HG03139 (cell line): ENCODE measurements at regions not wholly inside any gene's neighbourhood (a gene's known extent, or its start where the extent isn't known, plus 50 kb on each side); places are given as distances from the start of the nearest gene placed in this dataset.
"Not testable (repeated sequence)": the region's sequence is repeated elsewhere in the genome, so short reads cannot be mapped to it uniquely, and the experiment has no call there.

Experiments used
- ATAC-seq: cut with Tn5 transposase; IDR thresholded peaks from one replicate; pipeline ENCODE4 v1.9.1; 2021; ENCODE audit not compliant: unreplicated experiment

DNA sequence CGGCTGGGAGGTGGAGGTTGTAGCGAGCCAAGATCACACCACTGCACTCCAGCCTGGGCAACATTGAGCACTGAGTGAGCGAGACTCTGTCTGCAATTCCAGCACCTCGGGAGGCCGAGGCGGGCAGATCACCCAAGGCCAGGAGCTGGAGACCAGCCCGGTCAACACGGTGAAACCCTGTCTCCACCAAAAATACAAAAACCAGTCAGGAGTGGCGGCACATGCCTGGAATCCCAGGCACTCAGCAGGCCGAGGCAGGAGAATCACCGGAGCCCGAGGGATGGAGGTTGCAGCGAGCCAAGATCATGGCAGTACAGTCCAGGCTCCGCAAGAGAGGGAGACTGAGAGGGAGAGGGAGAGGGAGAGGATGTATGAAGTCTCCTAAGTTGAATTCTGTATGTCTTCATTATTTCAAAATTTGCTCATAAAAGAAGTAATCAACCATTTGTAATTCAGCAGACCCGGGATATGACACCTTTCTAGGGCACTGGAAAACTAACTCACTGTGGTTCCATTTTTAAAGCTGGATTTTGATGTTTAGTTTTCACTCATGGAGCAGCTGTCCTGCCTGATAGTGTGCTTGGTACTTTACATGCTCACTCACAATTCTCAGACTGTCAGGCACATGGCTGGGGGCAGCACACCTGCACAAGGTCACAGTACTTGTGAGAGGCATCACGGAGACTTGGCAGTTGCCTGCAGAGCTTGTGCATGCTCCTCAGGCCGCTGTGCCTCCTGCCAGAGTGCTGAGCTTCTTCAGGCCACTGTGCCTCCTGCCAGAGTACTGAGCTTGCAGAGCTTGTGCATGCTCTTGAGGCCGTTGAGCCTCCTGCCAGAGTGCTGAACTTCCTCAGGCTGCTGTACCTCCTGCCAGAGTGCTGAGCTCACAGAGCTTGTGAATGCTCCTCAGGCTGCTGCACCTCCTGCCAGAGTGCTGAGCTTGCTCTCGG, 106.2 kb downstream of the ERMARD start:
- no peak for ATAC-seq

DNA sequence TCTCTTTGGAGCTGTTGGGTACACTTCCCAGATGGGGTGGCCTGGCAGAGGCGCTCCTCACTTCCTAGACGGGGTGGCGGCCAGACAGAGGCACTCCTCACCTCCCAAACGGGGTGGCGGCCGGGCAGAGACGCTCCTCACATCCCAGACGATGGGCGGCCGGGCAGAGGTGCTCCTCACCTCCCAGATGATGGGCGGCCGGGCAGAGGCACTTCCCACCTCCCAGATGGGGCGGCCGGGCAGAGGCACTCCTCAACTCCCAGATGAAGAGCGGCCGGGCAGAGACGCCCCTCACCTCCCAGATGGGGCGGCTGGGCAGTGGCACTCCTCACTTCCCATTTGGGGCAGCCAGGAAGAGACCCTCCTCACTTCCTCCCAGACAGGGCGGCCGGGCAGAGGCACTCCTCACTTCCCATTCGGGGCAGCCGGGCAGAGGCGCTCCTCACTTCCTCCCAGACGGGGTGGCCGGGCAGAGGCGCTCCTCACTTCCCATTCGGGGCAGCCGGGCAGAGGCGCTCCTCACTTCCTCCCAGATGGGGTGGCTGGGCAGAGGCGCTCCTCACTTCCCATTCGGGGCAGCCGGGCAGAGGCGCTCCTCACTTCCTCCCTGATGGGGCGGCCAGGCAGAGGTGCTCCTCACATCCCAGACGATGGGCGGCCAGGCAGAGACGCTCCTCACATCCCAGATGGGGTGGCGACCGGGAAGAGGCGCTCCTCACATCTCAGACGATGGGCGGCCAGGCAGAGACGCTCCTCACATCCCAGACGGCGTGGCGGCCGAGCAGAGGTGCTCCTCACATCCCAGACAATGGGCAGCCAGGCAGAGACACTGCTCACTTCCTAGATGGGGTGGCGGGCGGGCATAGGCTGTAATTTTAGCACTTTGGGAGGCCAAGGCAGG, 105.3 kb downstream of the ERMARD start:
- ATAC-seq = not testable (repeated sequence)

DNA sequence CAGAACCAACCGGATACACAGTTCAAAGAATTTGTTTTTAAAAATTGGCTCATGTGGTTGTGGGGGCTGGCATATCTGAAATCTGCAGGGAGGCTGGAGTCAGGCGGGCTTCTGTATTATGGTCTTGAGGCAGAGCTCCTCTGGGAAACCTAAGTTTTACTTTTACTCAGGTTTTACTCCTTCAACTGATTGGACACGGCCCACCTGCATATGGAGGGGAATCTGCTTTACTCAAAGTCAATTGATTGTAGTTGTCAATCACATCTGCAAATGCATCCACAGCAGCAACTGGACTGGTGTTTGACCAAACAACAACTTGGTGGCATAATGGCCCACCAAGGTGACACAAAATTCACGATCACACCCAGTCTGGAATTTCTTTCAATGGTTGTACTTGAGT, 103.4 kb downstream of the ERMARD start:
- no peak for ATAC-seq

GRCh38 chr6:169854083-169854725, 102.8 kb downstream of the ERMARD start:
- ATAC-seq = no peak

DNA sequence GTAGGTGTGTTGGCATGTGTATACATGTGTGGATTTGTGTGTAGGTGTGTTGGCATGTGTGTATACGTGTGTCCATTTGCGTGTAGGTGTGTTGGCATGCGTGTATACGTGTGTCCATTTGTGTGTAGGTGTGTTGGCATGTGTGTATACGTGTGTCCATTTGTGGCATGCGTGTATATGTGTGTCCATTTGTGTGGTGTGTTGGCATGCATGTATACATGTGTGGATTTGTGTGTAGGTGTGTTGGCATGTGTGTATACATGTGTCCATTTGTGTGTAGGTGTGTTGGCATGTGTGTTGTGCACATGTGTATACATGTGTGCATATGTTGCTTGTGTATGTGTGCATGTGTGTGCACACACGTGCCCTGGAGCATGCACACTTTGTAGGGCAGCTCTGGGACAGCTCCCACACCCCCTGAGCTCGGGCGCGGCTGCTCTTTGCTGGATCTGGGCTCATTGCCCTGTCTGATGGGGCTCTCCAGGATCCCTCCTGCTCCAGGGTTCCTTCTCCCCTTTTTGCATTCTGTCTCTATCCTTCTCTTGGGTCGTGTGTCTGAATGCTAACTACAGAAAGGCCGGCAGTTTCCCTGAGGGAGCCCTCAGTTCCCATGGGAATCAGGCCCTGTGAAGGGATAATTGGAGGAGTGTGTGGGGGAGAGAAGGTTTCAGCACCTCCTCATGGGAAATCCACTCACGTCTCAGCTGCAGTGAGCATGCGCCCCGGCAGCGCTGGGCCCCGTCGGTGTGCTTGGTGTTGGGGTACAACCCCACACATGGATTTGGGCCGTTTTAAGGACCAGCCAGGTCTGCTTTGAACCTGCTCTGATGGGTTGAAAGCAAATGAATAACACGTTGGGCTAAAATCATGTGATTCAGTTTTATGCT, 102.0 kb downstream of the ERMARD start:
- ATAC-seq = no peak

DNA sequence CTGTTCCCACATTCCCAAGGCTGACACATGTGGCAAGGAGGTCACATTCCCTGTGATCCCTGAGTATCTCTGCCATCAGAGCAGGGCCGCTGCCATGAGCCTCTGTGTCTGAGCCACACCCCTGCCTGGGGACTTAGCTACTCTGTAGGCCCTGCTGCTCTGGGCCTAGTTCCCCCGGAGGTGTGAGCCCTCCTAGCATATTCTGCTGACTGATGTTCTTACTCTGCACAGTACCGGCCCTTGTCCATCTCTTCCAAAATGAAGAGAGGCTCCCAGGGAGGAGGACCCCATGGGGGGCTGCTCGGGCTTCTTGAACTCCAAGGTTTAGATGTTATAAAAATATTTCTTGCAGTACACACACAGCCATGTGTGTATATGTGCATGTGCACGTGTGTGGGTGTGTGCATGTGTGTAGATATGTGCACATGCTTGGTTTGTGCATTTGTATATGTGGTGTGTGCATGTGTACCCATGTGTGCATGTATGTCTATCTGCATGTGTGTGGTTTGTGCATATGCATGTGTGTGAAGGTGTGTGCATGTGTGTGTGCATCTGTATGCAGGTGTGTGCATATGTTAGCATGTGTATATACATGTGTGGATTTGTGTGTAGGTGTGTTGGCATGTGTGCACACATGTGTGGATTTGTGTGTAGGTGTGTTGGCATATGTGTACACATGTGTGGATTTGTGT, 101.2 kb downstream of the ERMARD start:
- no peak for ATAC-seq

- no peak for ATAC-seq
Measured at GRCh38 chr6:169851641-169852503, 100.5 kb downstream of the ERMARD start.

- no peak for ATAC-seq
Measured at GRCh38 chr6:169850746-169851145, 99.3 kb downstream of the ERMARD start.

DNA sequence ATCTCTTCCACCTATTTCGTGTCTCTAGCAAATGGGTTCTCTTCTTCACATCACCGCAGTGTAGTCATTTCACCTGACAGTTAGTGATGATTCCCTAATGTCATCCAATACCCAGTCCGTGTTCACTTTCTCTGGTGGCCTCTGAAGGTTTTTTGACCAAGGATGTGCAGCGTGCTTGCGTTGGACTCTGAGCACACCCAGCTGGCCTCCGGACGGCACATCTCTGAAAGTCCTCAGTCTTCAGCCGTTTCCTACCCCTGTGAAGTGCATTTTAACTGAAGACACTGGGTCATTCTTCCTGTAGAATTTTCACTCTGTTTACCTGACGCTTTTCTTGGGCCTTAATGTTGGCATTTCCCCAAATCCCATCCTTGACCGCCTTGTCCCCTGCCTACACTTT, 98.7 kb downstream of the ERMARD start:
- no peak for ATAC-seq

DNA sequence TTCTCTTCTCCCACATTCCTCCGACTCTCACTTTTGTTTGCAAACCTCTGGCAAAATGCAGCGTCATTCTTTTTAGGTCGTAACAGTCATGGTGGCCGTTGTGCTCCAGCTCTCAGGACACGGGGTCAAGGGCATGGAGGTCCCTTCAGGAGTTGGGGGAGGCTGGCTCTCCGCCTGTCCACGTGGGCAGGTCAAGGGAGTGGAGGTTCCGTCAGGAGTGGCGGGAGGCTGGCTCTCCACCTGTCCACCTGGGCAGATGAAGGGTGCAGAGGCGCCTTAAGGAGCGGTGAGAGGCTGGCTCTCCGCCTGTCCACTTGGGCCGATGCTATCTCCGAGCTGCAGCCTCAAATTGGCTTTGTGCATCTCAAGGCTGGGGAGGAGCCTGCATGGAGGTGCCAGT, 98.0 kb downstream of the ERMARD start:
- ATAC-seq = no peak

- no peak for ATAC-seq
Measured at GRCh38 chr6:169848946-169849345, 97.5 kb downstream of the ERMARD start.

- no peak for ATAC-seq
Measured at GRCh38 chr6:169847901-169848311, 96.5 kb downstream of the ERMARD start.

DNA sequence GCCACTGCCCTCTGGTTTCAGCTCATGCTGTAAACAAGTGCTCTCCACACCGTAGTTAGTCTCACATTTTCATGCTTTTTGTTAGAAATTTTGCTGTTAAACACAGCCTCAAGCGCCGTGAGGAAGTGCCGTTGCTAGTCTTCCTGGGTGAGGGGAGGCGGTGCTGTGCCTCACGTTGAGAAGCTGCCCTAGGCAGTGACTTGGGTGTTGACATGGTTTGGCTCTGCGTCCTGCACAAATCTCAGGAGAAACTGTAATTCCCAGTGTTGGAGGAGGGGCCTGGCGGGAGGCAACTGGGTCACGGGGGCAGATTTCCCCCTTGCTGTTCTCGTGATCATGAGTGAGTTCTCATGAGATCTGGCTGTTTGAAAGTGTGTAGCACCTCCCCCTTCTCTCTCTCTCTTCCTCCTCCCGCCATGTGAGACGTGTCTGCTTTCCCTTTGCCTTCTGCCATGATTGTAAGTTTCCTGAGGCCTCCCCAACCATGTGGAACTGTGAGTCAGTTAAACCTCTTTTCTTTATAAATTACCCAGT, 95.8 kb downstream of the ERMARD start:
- no peak for ATAC-seq

DNA sequence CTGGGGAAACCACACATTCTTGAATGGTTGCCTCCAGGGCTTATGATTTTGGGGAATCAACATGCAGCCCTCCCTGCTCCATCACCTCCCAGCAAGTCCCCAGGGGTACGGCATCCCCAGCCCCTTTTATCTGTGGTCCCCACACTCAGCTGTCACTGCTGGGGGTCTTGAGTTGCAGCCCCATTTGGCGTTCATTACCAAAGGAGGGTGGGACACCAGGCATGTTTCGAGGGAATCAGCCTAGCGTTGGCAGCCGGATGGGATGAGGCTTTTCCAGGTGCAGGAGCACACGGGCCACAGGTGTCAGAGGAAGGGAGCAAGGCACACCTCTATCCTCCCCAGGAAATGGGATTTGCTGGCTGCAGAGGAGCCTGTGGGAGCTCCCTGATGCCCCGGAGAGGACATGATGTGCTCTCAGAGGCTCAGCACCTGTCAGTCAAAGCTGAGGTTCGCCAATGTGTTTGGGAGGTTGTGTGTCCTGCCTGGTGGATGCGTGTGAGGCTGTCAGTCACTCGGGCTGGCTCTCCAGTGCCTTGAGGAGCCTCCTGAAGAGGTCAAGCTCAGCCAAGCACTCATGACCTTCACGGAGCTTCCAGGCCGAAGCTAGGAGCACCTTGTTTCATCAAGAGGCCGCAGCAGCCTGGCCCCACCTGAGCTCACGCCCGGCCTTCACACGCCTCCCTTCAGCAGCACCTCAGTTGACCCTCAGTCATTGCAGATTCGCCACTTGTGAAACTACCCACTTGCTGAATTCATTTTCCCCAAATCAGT, 95.0 kb downstream of the ERMARD start:
- ATAC-seq = no peak

- no peak for ATAC-seq
Measured at GRCh38 chr6:169845426-169846285, 94.2 kb downstream of the ERMARD start.

GRCh38 chr6:169844946-169845345, 93.5 kb downstream of the ERMARD start:
- ATAC-seq = no peak

- no peak for ATAC-seq
Measured at GRCh38 chr6:169843991-169844390, 92.6 kb downstream of the ERMARD start.
